ENCODE measurements at regions not wholly inside any gene's neighbourhood (a gene's known extent, or its start where the extent isn't known, plus 50 kb on each side); places are given as distances from the start of the nearest gene placed in this dataset.

GRCh38 chr16:85459529-85460251 lies 153.4 kb upstream of the GSE1 start:
- Histone ChIP-seq H3K9ac (ENCODE audit: low read length) (no peak overlapping the region), H2AFZ (ENCODE audit: low read depth, low read length) (no peak overlapping the region), H3K27me3 (ENCODE audit: low read depth, low read length) (peaks cover 48% of the 10 kb centered on the region), H3K4me3 (ENCODE audit: low read length) (no peak overlapping the region), H3K9me3 (ENCODE audit: insufficient read depth, low read length) (no peaks in the 10 kb centered on the region), H3K27ac (ENCODE audit: low read length) (no peak overlapping the region), H4K20me1 (ENCODE audit: insufficient read depth, low read length) (no peaks in the 10 kb centered on the region), H3K36me3 (replicated peaks; ENCODE audit: low read depth, low read length) (no peaks in the 10 kb centered on the region), H3K4me2 (ENCODE audit: low read length) (no peak overlapping the region), H3K79me2 (ENCODE audit: low read length) (no peaks in the 10 kb centered on the region), H3K4me1 (ENCODE audit: low read length) (no peaks in the 10 kb centered on the region)
- TF ChIP-seq CTCF (IDR thresholded peaks at IDR 0.05; ENCODE audit: low read depth, low read length) = no peak
- TF ChIP-seq EZH2phosphoT487 (IDR thresholded peaks at IDR 0.05; ENCODE audit: low read depth) = no peak

GRCh38 chr16:85460252-85461021 lies 152.7 kb upstream of the GSE1 start:
- H3K9ac ChIP-seq (ENCODE audit: low read length) = no peak overlapping the region

GRCh38 chr16:85461022-85461813 lies 151.9 kb upstream of the GSE1 start:
- Histone ChIP-seq H2AFZ (ENCODE audit: low read depth, low read length) (no peak overlapping the region), H3K4me1 (ENCODE audit: low read length) (no peaks in the 10 kb centered on the region)

More at GRCh38 chr16:85460252-85461021, 152.7 kb upstream of the GSE1 start:
- Histone ChIP-seq H3K4me1 (ENCODE audit: low read length) (no peaks in the 10 kb centered on the region), H2AFZ (ENCODE audit: low read depth, low read length) (no peak overlapping the region), H3K27me3 (ENCODE audit: low read depth, low read length) (peaks cover 41% of the 10 kb centered on the region), H3K9me3 (ENCODE audit: insufficient read depth, low read length) (no peaks in the 10 kb centered on the region), H3K4me2 (ENCODE audit: low read length) (no peak overlapping the region), H3K36me3 (replicated peaks; ENCODE audit: low read depth, low read length) (no peaks in the 10 kb centered on the region), H3K27ac (ENCODE audit: low read length) (no peak overlapping the region), H4K20me1 (ENCODE audit: insufficient read depth, low read length) (no peaks in the 10 kb centered on the region), H3K79me2 (ENCODE audit: low read length) (no peaks in the 10 kb centered on the region), H3K4me3 (ENCODE audit: low read length) (no peak overlapping the region)
- TF ChIP-seq EZH2phosphoT487 (IDR thresholded peaks at IDR 0.05; ENCODE audit: low read depth) (no peak), CTCF (IDR thresholded peaks at IDR 0.05; ENCODE audit: low read depth, low read length) (no peak)

More at GRCh38 chr16:85461022-85461813, 151.9 kb upstream of the GSE1 start:
- TF ChIP-seq EZH2phosphoT487 (IDR thresholded peaks at IDR 0.05; ENCODE audit: low read depth) (no peak), CTCF (IDR thresholded peaks at IDR 0.05; ENCODE audit: low read depth, low read length) (no peak)
- H3K27ac ChIP-seq (ENCODE audit: low read length) = no peak overlapping the region
- no peak overlapping the region for H3K4me3 ChIP-seq (ENCODE audit: low read length)
- H3K4me2 ChIP-seq (ENCODE audit: low read length) = no peak overlapping the region
- no peaks in the 10 kb centered on the region for H4K20me1 ChIP-seq (ENCODE audit: insufficient read depth, low read length)
- no peaks in the 10 kb centered on the region for H3K36me3 ChIP-seq (replicated peaks; ENCODE audit: low read depth, low read length)
- no peaks in the 10 kb centered on the region for H3K79me2 ChIP-seq (ENCODE audit: low read length)
- H3K27me3 ChIP-seq (ENCODE audit: low read depth, low read length) = peaks cover 34% of the 10 kb centered on the region
- no peak overlapping the region for H3K9ac ChIP-seq (ENCODE audit: low read length)
- H3K9me3 ChIP-seq (ENCODE audit: insufficient read depth, low read length) = no peaks in the 10 kb centered on the region
